Colonic mucosa (tissue), 4 donors: ENCODE measurements at regions not wholly inside any gene's neighbourhood (a gene's known extent, or its start where the extent isn't known, plus 50 kb on each side); places are given as distances from the start of the nearest gene placed in this dataset.
"Not testable (repeated sequence)": the region's sequence is repeated elsewhere in the genome, so short reads cannot be mapped to it uniquely, and the experiment has no call there.

Source experiments
- DNase-seq: peaks from one replicate; pipeline ENCODE4 v3.0.0-alpha.2; 2020
- H3K27ac ChIP-seq: fragments of 200-600 bp; one replicate; pipeline ENCODE4 v1.8.0; 2021
- H3K27me3 ChIP-seq: fragments of 200-600 bp; one replicate; pipeline ENCODE4 v1.8.0; 2021
- H3K36me3 ChIP-seq: fragments of 200-600 bp; one replicate; pipeline ENCODE4 v1.8.0; 2021
- H3K4me1 ChIP-seq: fragments of 200-600 bp; one replicate; pipeline ENCODE4 v1.8.0; 2021; ENCODE audit warnings: mild to moderate bottlenecking
- H3K4me3 ChIP-seq: fragments of 200-600 bp; one replicate; pipeline ENCODE4 v1.8.0; 2021
- H3K9ac ChIP-seq, 2 donors: one replicate each; pipeline ENCODE4 v1.7.0; 2013; ENCODE audit warnings: control low read depth in 2 of 2, low read depth in 2 of 2, low read length in 2 of 2
- H3K9me3 ChIP-seq: fragments of 200-600 bp; one replicate; pipeline ENCODE4 v1.8.0; 2021
- CTCF ChIP-seq: fragments of 200-600 bp; IDR thresholded peaks from one replicate; pipeline ENCODE4 v1.8.0; 2022; ENCODE audit warnings: antibody characterized with exemption, mild to moderate bottlenecking
- intact Hi-C: fragments of 100-400 bp; cut with DNase I; formaldehyde crosslinking; loops from one replicate; pipeline ENCODE4 v1.14.1; 2022
- donor health status: healthy.
- donor health status: DM: no; HTN: no; CAD: no.
- donor health status: DM: no; HTN: no; CAD: no.

GRCh38 chrX:106263817-106264216 is 95.7 kb downstream of the PWWP3B start:
- intact Hi-C loops = no loop called here
- no peaks in the 10 kb centered on the region for H3K36me3 ChIP-seq
- H3K9me3 ChIP-seq = no peaks in the 10 kb centered on the region
- no peak overlapping the region for H3K27ac ChIP-seq
- no peak overlapping the region for H3K9ac ChIP-seq
- no peak for DNase-seq
- H3K4me3 ChIP-seq = no peak overlapping the region
- no peaks in the 10 kb centered on the region for H3K4me1 ChIP-seq
- no peak for TF ChIP-seq CTCF
- no peaks in the 10 kb centered on the region for H3K27me3 ChIP-seq

- DNase-seq, H3K27ac ChIP-seq, H3K27me3 ChIP-seq, H3K9me3 ChIP-seq, H3K9ac ChIP-seq, H3K36me3 ChIP-seq, H3K4me3 ChIP-seq, H3K4me1 ChIP-seq, intact Hi-C loops: not testable (repeated sequence)
These were observed 106.0 kb downstream of the PWWP3B start for GRCh38 chrX:106273947-106274587.

GRCh38 chrX:106275172-106275571 is 107.1 kb downstream of the PWWP3B start:
- H3K27ac ChIP-seq, H3K36me3 ChIP-seq, H3K27me3 ChIP-seq, DNase-seq, H3K9me3 ChIP-seq, H3K4me3 ChIP-seq, H3K4me1 ChIP-seq, H3K9ac ChIP-seq, intact Hi-C loops: not testable (repeated sequence)

GRCh38 chrX:106278951-106279350 is 110.8 kb downstream of the PWWP3B start:
- no peaks in the 10 kb centered on the region for H3K9me3 ChIP-seq
- no peaks in the 10 kb centered on the region for H3K27me3 ChIP-seq
- no peaks in the 10 kb centered on the region for H3K36me3 ChIP-seq
- intact Hi-C loops = no loop called here
- H3K4me3 ChIP-seq = no peak overlapping the region
- no peaks in the 10 kb centered on the region for H3K4me1 ChIP-seq
- TF ChIP-seq CTCF = no peak
- DNase-seq = no peak
- H3K27ac ChIP-seq = no peak overlapping the region
- no peak overlapping the region for H3K9ac ChIP-seq

- intact Hi-C loops = no loop called here
- no peaks in the 10 kb centered on the region for H3K4me1 ChIP-seq
- no peak overlapping the region for H3K27ac ChIP-seq
- H3K27me3 ChIP-seq = no peaks in the 10 kb centered on the region
- no peak overlapping the region for H3K4me3 ChIP-seq
- H3K9me3 ChIP-seq = no peaks in the 10 kb centered on the region
- H3K36me3 ChIP-seq = no peaks in the 10 kb centered on the region
- no peak for DNase-seq
- no peak overlapping the region for H3K9ac ChIP-seq
- no peak for TF ChIP-seq CTCF
These were observed 113.3 kb downstream of the PWWP3B start for GRCh38 chrX:106281383-106281782.

- intact Hi-C loops = no loop called here
- no peak for DNase-seq
- Histone ChIP-seq H3K9me3 (no peaks in the 10 kb centered on the region), H3K4me1 (no peaks in the 10 kb centered on the region), H3K36me3 (no peaks in the 10 kb centered on the region), H3K27me3 (no peaks in the 10 kb centered on the region), H3K27ac (no peak overlapping the region), H3K9ac (no peak overlapping the region), H3K4me3 (no peak overlapping the region)
- TF ChIP-seq CTCF = no peak
These were observed 115.7 kb downstream of the PWWP3B start for GRCh38 chrX:106283841-106284240.
